Stimulated activated CD4-positive, alpha-beta T cell treated with anti-CD3 and anti-CD28 coated beads, Interleukin-15, amount 100 ng/mL, for 1 hour (primary cell): ENCODE measurements at regions not wholly inside any gene's neighbourhood (a gene's known extent, or its start where the extent isn't known, plus 50 kb on each side); places are given as distances from the start of the nearest gene placed in this dataset.

Source experiments
- DNase-seq, 2 donors: peaks; one replicate each; pipeline ENCODE4 v3.0.0-alpha.2; 2020; ENCODE audit warnings: low read depth in 1 of 2, low spot score in 1 of 2

DNA sequence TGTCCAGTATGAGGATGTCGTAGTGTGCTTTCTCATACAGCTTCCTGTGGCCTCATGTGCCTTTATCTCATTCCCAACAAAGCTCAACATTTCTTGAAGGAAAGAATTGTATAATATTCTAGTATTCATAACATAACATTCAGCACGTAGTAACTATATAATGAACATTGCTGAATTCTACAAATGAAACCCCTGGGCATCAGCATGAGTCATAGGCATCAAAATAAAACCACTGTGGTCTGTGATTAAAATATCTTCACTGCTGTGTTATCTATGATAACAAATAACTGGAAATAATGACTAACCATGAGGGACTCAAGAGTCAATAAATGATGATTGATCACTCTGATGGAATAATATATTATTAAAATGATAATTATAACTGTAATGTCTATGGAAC, 255.2 kb downstream of the EMP1 start:
- DNase-seq = no peak

DNA sequence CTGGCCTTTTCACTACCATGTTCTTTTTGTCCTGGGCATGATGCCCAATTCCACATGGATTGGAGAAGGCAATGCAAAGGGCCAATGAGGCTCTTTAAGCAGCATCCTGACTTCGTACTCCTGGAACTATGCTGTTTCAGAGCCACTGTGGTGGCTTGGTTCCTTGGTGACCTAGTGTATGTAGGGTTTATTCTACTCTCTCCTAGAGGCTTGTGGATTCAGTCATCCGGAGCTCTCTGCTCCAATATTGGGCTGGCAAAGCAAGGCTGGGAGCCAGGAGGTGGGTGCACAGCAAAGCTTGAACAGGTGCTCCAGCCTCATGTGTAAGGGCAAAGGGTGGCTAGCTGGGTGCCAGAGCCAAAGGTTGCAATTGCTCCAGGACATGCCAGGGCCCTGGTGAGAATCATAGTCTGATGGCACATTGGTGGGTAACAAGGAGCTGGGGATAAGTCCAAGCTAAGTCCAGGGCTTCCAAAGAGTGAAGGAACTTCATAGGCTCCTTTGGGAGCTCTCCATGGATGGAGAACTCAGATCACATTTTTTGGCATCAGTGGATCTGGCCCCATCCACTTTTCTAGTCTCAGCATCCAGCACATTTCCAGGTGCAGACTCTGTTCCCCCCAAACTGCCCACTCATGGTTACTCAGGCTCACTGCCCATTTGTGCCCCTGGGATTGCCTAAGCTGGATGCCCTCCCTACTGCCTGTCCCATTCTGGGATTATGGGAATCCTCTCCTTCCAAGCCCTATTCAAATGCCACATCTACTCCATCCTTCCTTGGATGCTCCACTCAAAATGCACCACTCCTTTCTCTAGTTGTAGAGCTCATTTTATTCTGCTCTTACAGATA, 253.9 kb downstream of the EMP1 start:
- DNase-seq = no peak

DNA sequence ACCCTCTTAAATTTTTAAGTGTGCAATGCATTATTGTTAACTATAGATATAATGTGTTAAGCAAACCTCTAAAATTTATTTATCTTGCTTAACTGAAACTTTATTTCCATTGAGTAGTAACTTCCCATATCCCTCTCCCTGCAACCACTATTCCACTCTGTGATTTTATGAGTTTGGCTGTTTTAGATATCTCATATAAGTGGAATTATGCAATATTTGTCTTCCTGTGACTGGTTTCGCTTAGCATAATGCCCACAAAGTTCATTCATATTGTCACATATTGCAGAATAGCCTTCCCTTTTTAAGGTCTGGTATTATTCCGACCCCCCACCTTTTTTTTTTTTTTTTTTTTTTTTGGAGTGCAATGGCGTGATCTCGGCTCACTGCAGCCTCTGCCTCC, 247.6 kb downstream of the EMP1 start:
- DNase-seq = no peak

DNA sequence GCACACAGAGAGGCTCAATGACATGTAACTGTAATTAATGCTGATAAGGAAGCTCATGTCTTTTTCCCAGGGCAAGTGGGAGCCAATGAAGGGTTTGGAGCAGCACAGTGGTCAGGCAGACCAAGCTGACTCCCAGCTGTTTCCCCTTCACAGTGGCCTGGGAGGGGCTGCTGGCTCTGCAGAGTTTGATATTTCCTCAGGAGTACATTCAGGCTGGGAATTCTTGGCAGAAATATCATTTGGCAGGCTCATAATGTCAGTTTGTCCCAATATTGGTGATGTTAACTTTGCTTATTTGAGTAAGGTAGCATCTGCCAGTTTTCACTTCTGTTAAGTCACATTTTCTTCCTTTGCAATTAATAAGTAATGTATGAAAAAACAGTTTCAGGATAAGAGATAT, 247.0 kb downstream of the EMP1 start:
- no peak for DNase-seq

DNA sequence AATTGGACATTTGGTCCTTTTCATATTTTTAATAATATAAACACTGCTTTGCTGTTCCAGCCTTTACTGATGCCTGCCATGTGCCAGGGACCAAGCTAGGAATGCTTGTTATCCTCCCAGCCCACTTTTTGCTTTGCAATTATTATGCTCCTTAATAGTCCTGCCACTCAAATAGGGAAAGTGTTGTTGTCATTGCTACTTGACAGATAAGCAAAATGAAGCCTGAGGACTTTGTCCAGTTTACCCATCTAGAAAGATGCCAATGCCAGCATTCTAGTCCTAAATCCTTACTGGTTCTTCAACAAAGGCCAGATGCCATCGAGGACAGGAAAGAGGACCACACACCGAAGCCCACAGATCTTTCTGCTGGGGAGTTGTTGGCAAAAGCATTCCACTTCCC, 246.5 kb downstream of the EMP1 start:
- DNase-seq = no peak

DNA sequence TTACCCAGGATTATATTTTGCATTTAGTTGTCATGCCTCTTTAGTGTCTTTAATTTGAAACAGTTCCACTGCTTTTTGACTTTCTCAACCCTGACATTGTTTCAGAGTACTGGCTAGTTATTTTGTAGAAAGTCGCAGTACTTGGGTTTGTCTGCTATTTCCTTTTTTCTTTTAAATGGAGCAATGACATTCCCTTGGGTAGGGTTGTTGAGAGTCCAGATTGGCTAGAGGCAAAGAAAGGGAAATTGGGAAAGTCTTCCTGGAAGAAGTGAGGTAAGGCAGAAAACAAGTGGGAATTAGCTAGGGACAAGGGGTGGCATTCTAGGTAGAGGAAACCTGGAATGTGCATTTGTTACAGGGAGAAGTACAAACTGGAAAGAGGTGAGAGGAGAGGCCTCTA, 245.9 kb downstream of the EMP1 start:
- DNase-seq = no peak

DNA sequence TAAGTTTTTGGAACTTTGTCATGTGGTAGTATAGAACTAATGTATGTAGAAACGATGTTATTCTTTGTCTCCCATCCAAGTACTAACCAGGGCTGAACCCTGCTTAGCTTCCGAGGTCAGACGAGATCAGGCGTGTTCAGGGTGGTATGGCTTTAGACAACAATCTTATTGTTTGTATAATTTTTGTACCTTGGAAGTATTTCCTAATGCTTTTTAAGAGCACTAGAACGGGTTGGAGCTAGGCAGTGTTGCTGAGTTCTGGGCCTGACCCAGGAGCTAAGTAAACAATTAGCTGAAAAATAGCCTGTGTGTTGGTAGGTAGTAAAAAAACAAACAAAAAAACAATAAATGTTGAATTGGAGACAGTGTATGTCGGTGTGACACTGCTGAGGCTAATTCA, 244.3 kb downstream of the EMP1 start:
- DNase-seq = no peak

DNA sequence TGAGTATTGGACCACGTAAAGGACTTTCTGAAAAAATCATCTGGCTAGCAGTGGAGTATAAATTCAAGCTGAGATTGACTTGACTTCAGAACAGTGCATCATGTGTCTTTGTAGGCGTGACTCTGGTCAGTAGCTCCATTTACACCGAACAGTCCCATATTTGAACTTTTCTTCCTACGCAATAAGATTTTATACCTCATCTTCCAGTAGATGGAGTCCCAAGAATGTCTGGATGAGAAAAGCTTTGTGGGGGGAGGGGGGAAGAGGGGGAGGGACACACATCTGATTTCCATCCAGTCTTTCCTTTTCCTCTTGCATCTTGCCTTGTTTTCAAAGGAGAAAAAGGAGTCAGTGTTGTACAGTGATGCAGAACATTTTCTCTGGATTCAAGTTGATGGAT, 241.0 kb downstream of the EMP1 start:
- no peak for DNase-seq

DNA sequence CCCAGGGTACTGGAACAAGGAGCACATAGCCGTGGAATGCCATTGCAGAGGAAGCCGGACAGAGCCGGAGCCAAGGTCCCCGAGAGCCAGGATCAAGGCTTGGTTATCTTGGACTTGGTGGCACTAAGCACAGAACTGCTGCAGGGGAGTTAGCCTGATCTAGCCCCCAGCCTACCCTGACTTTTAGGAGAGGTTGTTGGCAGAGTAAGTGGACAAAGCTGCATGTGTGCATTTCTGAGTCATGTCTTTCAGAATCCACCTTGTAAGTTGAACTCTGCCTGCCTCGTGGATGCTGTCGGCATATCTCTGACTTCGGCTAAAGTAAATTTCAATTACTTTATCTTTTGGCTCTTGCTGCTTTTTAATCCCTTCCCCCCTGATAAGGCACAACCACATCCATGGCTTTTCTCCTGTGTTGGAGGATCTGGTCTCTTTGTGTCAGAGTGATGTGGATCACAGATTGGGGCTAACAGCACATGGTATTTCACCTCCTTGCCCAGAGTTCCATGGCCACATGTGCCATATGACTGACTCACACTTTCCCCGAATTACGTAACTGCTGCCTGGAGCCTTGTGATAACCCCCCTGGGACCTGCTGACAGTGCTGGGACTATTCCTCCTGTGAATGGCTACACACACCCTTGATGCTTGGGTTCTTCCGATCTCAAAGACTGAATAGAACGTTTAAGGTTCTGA, 240.3 kb downstream of the EMP1 start:
- no peak for DNase-seq

DNA sequence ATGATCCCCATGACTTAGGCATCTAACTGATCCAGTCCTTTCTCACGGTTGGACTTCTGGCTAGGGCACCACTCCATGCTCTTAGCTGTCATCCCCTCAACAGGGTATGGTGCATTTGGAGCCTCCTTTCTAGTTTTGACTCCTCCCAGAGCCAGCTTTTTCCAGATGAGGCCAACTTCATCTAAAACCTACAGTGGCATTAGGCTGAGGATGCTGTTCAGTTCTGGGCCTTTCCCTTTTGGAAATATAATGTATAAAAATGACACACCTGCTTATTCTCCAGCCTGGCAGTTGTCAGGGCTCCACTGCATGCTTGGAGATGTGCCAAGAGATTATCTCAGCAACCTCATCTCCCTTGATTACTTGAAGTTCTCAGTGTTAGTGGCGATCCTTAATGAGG, 239.7 kb downstream of the EMP1 start:
- DNase-seq = no peak

DNA sequence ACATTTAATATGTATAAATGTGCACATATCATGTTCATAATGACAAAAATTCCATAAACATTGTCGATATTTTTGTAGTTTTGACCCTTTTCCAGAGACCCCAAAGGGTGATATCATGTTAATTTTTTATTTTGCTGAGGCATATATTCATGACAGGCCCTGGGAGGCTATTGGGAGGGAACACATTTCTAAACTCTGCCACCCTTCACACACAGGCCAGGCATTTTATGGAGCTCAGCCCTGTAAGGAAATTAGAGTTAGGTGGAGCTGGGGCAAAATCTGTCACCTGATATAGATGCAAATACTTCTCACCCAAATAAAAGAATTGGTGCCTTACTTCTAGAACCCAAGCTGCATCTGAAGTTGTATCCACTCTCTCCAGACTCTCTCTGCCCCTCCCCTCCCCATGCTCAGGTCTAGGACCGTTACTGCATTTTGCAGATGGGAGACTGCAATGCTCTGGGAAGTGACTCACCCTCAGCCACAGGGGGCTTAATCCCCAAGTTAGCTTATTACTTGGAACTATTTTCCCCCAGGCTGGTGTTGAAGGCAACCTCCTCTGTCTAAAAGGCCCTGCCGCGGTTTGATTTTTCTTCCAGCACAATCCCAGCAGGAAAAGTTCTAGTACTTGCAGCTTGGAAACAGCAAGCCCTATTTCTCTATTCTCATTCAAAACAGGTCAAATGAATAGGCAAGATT, 238.9 kb downstream of the EMP1 start:
- DNase-seq = no peak

DNA sequence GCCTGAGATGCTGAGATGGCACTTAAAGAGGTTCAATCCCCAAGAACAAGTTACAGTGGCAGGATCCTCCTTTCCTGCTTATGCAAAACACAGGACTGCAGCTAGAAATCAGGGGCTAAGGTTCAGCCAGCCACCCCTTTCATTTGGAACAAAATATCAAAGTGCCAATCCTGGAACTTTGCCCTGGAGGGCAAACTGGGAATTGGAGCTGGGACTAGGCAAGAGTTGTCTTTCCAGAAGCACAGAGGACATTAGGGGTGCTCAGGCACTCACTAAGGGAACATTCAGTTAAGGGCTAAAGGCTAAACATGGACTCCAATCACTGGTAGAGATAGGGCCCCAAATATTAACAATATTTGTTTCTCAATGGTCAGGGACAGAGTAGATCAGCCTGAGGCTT, 237.2 kb downstream of the EMP1 start:
- no peak for DNase-seq

DNA sequence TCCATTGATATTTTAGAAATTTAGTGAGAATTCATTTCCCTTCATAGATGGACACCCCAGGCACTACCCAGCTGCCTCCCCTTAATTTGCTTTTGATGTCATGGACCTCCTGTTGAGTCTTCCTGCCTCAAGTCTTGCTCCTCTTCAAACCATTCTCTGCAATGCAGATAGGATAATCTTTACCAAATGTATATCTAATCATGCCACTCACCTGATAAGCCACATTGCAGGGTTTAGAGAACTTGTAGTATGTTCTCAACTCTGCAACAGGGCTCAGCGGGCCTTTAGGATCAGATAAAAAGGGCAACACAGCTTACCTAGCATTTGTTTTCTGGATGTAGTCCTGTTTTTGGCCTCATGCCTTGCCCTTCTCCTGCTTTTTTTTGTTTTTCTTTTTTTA, 234.5 kb downstream of the EMP1 start:
- no peak for DNase-seq

DNA sequence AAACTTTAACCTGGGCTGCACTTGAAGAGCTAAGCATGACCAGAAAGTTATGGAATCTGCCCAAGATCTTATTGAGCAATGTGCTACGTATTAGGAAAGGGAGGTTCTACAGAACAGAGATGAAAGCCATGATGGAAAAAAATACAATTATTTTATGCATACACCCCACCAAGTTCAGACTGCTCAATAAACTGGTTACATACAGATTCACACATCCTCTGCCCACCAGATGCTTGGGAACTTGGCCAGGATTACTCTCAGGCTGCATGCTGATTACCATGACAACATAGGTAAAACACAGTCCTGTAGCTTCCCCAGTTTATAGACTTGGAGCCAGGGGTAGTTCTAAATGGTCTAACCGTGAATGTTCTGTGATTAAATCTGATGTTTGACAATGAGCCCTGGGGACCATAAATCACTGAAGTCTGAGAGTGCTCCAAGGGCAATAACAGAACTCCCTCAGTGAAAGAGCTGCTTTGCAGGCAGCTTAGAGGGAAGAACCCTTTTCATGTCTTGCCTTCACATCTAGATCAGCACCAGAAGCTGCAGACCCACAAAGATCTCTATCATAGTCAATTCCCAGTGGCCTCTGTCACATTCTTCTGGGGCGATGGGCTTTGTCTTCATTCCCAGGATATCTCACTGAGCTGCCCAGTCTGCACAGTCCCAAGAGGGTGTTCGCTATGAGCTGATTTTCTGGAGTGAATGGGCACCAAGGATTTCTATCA, 232.2 kb downstream of the EMP1 start:
- DNase-seq = no peak

DNA sequence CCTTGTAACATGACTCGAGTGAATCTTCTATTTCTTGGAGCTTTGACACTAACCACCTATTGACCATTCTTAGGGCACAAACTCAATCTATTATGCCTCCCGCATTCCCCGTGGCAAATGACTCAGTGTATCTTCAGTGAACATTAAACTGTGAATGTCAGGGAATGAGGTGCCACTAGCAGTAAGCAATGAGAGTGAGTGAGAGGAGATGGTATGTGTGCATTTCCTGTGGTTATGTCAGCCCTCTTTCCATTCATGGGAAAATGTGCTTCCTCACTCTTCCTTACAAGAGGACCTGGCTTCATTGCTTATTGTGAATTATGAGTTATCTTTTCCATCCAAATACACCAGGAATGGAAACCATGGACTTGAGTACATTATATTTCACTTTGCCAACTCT, 229.2 kb downstream of the EMP1 start:
- DNase-seq = no peak

DNA sequence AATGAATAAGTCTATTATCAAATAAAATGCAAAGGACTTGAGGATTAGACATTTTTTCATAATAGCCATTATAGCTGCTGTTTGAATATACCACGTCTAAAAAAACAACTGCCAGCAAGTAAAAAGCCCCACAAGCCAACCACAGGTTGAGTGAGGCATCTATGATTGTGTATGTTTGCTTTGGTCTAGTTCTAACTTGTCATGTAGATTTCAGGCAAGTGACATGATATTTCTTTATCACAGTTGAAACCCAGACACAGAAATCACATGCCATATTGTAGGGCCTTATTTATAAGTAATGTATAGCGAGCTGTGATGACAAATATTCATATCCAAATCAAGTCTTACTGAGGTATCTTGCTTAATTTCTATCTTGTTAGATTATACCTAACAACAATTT, 225.8 kb downstream of the EMP1 start:
- no peak for DNase-seq

DNA sequence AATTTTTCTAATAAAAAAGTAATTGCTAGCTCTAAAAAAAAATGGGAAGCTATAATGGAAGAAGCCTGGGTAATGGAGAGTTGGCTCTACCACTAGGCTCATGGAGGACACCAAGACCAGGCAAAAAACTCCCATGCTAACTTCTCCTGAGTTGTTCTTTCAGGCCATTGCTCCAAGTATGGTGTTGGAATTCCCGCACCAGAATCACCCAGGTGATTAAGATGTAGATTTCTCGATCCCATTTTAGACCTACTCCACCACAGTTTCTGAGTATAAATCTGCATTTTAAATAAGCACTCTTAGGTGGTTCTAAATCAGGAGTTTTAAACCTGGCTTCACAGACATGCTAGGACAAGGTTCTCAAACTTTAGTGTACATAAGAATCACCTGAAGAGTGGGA, 221.0 kb downstream of the EMP1 start:
- DNase-seq = no peak

DNA sequence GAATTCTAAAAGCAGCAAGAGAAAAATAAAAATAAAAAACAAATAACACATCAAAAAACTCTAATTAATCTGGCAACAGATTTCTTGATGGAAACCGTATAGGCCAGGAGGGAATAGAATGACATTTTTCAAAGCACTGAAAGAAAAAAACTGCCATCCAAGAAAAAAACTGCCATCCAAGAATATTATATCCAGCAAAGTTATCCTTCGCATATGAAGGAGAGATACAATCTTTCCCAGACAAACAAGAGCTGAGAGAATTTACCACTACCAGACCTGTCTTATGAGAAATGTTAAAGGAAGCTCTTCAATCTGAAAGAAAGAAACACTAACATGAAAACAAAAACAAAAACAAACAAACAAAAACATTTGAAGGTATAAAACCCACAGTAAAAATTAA, 214.8 kb downstream of the EMP1 start:
- DNase-seq = no peak

DNA sequence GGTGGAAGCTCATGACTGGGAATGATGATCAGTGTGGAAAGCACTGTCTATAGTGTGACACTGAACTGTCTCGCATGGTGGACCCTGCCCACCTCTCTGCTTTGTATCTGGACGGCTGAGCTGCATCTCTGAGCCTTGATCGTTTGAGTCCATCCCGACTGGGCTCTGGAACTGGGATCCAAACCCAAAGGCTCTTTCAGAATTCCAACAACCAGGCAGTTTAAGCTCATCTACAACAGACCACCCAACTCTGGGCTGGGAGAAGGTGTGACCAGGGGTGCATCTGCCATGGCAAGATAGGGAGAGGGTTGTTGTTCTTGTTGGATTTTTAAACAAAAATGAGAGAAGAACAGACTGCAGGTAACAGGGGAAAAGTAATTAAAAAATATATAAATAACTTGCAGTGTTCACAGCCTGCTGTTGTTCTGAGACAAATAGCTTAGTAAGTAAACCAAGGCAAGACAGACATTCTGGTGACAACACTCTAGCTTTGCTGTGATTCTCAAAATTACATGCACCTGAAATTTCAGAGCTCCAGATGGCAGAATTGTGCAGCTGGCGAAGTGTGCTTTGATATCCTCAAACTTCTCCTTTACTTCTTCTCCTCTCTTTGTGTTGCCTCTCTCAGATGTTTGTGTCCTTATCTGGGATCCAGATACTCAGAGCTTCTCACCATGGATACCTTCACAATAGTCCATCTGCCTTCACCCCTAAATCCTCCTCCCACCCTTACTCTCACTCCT, 209.6 kb downstream of the EMP1 start:
- DNase-seq = no peak

DNA sequence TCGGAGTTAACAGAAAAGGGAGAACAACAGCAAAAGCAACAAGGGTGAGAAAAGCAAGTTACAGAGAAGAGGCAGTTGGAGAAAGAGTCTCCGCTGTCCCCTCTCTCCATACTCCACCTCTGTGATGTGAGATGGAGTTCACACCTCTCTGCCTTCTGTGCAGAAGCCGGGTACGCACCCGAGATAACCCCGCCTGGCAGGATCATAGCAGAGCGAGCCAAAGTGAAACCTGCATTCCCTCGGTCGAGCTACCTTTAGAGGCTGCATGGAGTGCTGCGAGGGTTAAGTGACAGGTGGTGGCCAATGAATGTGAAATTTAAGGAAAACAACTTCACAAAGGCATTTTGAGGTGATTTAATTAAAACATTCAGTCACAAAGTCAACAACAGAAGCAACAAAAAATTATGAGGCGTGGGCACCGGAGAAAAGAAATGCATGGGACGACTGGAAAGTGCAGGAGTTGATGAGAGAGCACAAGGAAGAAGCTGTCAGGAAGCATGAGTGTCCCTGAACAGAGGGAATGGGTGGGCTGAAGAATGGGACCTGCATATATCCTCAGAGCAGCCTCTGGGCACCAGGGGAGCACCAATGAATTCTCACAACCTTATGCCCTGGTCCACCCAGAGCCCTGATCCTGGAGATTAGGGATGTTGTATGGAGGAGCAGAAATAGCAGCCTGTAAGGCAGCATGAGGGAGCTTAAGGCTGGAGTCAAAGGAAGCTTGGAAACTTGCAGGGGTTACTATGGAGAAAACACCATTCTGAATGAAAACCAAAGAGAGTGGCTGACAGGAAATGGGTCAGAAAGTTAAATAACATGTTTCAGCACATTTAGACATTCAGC, 208.3 kb downstream of the EMP1 start:
- DNase-seq = no peak
